NCI-H524 treated with DMSO at 0.1 percent for 48 hours (cell line): ENCODE measurements at regions not wholly inside any gene's neighbourhood (a gene's known extent, or its start where the extent isn't known, plus 50 kb on each side); places are given as distances from the start of the nearest gene placed in this dataset.
A peak's percentile ranks its signal among the peaks of the same experiment; 100 is the strongest.

ENCODE experiments used
- DNase-seq: peaks from one replicate; lab custom pipeline; 2025; lab: John Stamatoyannopoulos, UW

DNA sequence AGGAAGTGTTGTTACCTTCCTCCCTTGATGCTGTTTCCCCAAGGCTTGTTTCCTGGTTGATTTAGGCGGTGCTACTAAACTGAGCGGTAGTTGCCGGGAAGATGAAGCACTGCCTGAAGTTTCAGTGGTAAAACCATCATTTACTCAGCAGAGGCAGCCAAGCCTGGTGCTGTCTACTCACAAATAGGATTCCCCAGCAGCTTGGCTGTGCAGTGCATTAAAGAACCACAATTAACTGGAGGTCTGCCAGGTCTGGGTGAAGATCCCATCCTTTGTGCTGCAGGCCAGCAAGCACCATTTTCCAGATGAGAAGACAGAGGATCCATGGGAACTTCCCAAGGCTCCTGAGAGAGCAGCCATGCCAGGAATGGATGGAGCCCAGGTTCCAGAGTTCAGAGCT is 231.9 kb upstream of the E2F8 start:
- no peak for DNase-seq

DNA sequence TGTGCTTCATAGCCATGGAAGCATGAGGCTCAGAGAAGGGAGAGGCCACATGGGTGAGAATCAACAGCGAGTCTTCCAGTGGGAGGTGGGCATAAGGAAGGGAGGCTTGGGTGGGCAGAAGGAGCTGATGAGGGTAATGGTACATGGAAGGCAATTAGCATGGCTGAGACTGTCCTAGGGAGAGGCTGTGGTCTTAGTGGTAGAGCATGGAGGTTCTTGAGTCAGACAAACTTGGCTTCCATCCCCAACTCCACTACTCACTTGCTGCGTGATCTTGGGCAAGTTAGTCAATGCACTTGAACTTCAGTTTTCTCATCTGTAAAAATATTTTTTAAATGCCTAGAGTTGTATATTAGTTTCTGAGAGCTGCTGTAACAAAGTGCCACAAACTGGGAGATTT is 227.2 kb upstream of the E2F8 start:
- no peak for DNase-seq

DNA sequence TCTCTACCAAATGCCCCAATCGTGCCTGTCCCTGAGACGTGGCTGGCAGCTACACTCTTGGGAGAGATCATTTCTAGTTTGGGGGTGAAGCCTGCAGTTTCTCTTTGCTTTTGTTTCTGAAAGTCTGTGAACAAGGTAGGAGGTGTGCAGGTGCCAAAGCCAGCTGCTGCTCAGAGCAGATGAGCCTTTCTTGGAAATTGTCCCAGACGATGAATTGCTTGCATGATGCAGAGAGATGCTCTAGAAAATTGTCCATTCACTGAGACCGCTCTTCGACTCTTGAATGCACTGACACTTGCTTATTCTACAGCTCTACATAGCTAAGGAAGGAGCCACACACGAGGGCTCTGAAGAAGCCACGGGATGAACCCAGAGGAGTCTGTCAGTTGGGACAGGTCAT is 225.6 kb upstream of the E2F8 start:
- DNase-seq, result no peak

DNA sequence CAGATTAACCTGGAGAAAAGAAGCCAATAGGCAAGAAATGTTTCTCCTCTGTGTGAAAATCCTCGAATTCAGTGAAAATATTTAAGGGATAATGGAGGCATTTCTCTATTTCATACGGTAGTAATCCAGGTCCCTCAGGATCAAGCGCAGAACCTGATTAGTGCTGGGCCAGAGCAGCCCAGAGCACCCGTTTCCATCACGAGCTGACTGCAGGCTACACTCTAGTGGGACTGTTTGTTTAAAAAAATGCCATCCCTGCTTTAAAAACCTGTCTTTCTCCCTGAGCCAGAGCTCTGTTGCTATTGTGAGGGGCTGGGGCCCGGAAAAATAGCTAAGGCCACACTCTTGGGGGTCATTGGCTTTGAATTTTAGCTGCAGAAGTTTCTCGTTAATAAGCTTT is 223.2 kb upstream of the E2F8 start:
- DNase-seq, result no peak

DNA sequence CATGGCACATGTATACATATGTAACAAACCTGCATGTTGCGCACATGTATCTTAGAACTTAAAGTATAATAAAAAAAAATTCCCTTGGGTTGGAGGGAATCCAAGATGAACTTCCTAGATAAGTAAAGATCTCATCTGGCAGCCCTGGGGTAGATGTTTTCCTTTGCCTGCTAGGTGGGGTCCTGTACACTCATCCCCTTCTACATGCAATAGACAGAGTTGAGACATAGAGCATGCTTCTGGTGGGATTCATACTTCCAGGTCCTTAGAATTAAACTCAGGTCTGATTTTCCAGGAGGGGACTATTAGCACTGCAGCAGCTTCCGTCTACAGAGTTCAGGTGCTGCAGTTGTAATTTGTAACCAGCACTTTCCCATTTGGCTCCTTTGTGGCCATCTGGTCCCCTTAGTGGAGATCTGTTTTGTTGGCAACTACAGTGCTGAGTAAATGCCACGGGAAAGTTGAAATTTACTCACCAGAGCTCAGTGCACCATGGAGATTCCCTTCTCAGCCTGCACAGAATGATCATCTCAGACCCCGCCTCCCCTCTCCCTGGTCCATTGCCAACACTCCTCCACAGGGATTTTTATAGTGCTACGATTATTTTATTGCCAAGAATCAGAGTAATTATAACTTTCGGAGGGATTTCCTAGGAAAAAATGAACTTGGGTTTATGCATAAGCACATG is 220.1 kb upstream of the E2F8 start:
- peak; percentile 45 for DNase-seq

DNA sequence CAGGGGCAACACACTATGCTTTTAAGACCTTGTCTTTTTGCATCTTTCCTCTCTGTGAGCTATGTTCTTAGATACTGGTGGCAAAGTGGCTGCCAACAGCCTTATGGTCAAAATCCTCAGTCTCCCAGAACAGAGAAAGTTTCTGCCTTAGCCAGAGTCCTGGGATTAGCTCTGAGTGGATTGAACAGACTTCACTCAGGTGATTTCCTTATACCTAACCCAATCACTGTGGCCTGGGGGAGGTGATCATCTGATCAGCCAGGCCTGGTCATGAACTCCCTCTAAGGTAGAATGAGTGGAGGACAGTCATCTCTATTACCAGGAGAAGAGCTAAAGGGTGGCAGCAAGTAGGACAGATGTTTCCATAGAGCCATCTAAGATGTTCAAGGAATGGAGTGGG is 218.5 kb upstream of the E2F8 start:
- DNase-seq, result no peak

DNA sequence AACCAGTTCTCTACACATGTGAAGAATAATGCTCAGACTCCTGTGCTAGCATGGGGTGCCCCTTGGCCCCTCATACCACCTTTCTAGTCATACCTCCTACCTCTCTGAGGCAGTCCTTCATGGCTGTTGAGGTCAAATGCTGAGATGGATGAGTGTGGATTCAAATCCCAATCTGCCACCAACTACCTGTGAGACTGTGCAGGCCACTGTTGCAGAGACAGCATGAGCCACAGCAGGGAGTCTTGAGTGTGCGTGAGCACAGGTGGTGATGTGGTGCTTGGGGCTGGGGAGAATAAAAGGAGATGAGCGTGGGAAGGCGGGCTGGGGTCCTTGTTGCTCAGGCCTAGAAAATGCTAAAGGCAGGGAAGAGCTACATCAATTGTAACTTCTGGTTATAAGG is 218.0 kb upstream of the E2F8 start:
- DNase-seq, result no peak

DNA sequence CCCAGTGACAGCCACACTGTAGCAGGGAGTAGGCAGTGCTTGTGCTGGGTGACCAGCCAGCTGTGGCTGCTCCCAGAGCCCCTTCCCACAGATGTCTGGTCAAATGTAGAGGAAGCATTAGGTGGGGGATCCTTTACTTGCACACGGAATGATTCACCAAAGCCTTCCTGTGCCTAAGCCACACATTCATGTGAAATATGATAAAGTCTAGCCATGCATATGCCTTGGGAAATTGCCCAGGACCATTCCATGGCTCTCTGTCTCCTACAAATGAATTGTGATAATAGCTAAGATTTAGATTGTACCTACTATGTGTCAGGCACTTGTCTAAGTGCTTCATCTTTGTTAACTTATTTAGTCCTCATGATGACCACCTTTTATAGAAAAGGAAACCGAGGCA is 217.5 kb upstream of the E2F8 start:
- DNase-seq, result no peak

DNA sequence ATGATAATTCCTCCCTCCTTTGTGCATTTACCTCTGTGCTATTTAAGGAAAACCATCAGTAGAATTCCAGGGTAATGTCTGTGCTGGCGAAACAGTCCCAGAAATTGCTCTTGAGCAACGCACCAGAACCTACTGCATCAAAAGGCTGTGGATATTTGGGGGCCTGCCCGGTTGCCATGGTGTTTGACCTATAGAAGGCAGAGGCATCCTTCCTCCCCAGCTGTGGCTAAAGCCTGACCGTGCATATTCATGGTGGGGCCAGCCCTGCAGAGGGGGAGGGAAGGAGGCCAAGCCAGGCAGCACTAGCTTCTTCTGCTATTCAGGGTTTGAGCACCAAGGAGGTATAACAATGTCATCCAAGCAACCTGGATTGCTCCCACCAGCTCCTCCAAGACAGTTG is 215.0 kb upstream of the E2F8 start:
- DNase-seq, result no peak

DNA sequence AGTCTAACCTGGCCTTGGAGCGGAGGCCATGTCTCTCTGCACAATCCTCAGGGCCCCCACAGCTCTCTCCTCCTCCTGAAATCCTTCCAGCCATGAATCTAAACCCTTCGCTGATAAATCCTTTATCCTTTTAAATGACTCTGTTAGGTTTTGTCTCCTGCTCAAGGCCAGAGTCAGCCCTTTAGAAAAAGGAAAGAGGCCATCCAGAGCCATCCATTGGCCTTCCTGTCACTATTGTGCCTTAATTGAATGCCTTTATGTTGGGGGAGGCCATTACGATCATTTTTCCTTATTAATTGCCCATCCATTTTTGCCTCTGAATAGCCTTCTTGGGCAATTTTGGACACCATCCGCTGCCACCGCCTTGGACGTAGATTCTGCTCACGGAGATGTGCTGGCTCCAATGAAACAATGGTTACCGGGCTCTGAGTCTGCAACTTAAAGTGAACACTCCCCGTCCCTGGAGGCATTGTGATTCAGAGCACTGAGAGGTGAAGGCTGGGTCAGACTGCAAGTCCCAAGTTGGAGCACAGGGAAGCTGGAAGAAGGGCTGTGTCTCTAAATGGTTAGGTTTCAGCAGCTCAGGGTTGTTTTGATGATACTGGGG is 213.0 kb upstream of the E2F8 start:
- no peak for DNase-seq

DNA sequence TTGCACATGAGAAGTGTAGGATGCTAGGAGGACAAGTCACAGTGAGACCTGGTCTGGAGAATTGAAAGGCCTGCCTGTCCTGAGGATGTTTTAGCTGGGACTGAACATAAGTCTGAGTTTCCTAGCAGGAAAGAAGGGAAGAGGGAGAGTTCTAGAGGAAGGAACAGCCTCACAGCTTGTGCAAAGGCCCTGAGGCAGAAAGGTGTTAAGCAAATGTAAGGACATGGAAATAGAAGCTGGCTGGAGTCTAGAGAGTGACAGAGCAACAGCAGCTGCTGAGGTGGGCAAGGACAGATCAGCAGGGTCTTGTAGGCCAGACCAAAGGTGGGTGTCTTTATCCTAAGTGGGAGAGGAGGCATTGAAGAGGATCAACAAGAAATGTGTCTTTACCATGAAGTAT is 210.9 kb upstream of the E2F8 start:
- DNase-seq, result no peak

DNA sequence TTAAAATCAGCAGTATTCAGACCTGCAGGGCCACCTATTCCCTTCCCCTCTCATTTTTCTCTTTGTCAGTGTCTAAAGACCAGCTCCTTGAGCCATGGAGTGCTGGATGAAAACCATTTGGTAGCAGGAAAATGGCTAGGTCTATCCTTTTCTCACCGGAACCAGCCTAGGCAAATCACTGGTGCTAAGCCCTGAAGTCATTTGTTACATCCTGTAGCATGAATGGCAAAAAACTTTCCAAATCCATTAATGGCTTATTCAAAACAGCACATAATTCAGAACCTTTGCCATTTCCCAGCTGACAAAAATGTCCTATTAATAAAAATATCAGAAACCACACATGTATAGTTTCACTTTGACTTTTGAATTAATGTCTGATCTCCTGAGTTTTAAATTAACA is 209.5 kb upstream of the E2F8 start:
- DNase-seq, result no peak

DNA sequence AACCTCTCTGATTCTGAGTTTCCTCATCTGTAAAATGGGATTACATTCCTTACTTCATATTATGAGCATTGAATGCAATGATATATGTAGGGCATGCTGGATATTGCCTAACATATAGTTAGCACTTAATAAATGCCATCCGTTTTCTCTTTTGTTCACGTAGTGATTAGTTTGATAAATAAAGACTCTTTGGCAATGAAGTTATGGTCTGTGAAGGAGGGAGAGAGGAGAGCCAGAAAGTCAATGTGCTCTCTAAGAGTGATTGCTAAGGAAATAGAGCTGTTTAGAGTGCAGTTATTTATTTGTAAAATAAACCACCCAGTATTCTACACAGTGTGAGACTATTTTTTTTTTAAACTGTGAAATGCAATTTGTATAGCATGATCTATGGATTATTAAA is 207.9 kb upstream of the E2F8 start:
- no peak for DNase-seq

DNA sequence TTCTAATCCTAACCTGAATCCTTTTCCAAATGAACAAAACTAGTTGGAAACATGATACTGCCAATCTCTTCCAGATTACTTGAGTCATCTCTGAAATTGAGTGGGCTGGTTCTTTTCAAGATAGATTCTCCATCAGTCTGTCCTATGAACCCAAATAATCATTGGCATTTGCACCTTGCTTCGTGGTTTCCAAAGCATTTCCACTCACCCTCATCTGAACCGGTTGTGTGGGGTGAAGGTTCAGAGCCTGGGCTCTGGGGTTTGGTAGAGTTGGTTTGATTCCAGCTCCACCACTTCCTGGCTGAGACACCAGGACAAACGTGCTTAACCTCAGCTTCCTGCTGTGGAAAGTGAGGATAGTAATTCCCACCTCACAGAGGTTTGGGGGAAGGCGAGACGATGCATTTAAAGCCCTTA is 206.4 kb upstream of the E2F8 start:
- DNase-seq, result no peak

DNA sequence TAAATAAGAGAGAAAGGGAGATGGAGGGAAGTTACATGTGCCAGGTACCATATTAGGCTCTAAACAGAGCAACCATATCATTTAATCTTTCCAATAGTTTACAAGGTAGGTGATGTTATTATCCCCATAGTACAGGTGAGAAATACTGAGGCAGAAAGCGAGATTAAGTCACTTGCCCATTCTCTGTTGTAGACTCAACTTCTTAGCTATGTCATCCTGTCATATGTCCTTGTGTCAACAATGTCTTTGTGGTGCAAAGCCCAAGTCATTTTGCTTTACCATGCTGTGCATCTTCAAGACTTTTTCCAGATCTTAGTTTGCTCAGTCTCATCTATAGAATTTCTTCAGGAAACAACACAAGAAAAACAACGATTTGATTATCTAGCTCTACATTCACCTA is 205.0 kb upstream of the E2F8 start:
- no peak for DNase-seq

DNA sequence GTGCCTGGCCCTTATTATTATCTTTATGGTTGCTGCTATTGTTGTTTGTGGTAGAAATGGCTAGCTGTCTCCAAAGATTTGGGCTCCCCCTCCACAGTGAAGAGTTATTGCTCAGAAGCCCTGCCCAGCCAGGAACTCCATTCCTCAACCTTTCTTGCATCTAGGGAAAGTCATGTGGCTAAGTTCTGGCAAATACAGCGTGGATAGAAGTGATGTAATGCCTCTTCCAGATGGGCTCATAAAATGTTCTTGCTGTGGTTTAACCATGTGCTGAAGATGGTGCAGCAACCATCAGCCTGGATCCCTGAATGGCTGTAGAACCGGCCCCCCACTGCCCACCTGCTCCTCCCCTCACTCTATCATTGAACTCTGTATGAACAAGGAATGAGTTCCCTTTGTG is 203.5 kb upstream of the E2F8 start:
- no peak for DNase-seq

DNA sequence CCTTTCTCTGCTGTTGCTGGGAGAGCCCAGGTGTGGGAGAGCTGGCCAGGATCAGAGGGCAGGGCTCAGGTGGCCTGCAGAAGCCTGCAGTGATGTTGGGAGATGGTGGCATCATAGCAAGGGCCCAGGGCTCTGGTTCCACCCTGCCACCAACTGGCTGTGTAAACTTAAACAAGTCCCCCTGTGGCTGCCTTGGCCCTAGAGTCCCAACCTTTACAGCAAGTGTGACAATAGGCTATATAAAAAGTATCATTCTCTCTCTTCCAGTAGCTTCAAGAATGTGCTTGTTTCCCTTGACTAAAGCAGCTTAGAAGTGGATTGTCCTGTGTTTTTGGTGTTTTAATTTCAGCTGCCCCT is 201.8 kb upstream of the E2F8 start:
- DNase-seq, result no peak

DNA sequence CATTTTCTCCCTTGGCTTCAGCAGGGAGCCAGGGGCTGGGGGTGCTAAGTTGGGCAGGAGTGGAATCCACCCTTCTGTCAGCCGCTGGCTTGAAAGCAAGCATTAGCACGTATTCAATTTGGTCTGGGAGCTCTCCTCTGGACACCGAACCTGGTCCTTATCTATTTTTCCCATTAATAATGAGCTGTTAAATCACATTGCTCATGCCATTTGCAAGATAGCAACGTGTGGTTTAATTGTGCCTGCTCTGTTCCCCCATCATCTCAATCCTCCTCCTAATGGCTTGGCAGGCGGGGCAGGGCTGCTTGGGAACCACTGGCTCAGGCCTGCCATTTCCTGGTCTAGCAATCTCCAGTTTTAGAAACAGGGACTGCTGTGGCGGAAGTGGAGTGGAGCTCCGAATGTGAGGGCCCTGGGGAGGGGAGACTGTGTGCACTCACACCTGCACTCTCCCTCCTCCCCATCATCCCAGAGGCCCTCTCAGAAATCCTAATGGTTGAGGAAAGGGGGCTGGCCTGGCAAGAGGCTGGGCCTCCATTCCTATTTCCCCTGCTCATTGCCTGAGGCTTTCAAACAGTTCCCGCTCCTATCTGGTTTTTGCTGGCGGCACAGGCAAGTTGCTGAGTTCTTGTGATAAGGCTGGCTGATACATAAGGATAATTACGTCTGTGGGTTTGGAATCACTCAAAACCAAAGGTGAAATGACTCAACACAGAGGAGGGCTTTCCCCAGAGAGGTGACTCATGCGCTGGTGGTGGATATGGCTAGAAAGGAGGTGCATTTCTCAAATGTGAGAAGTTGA is 201.2 kb upstream of the E2F8 start:
- no peak for DNase-seq

DNA sequence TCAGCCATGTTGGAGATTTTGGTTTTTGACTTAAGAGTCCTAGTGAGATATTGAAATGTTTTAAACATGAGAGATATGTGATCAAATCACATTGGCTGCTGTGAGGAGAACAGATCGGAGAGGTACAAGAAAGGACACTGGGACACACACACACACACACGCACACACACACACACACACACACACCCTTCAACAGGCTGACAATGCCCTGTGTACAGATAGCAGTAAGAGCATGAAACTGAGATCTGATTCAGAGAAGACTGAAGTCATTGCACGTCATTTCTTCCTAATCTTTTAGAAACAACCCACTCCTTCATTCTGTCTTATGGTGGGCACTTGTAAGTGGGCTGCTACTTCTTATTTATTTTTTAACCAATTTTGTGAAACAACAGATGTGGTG is 200.5 kb upstream of the E2F8 start:
- no peak for DNase-seq

DNA sequence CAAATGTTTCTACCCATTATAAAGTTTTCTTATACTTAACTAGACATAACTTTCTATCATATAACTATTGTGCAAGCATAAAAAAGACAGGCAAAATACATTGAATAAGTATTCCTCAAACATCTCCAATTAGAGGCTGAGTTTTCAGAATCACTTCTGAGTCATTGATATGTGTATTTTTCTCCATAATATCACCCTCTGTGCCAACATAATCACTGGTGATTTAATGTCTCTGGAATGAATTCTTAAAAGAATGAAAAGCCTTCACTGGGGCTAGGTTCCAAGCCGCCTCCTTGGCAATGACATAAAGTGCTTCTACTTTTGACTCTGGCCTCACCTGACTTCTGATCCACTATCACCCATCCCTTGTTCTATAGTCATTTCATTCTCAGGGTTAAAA is 197.0 kb upstream of the E2F8 start:
- no peak for DNase-seq

DNA sequence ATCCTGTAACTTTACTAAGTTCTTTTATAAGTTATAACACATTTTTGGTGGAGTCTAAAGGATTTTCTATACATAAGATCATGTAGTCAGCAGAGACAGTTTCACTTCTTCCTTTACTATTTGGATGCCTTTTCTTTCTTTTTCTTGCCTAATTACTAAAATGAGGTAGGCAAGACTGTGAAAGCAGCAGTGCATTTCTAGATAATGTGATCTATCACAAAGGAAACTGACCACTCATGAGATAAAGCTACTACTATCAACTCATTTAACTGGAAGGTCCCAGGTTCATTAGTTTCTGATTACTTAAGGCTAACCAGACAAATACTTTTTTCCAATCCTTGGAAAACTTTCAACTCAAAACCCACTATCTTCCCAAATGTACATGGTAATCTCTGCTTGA is 196.2 kb upstream of the E2F8 start:
- DNase-seq, result no peak

DNA sequence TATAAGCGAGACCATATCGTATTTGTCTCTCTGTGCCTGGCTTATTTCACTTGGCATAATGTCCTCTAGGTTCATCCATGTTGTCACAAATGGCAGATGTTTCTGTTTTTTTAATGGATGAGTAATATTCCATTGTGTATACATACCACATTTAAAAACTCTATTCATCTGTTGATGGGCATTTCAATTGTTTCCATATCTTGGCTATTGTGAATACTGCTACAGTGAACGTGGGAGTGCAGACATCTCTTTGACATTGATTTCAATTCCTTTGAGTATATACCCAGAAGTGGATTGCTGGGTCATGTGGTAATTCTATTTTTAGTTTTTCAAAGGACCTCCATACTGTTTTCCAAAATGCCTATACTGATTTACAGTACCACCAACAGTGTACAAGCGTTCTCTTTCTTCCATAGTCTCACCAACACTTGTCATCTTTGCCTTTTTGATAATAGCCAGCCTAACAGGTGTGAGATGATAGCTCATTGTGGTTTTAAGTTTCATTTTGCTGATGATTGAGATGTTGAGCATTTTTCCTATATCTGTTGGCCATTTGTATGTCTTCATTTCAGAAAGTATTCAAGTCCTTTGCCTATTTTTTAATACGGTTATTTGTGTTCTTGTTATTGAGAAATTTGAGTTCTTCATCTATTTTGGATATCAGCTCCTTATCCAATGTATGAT is 194.7 kb upstream of the E2F8 start:
- DNase-seq, result no peak

DNA sequence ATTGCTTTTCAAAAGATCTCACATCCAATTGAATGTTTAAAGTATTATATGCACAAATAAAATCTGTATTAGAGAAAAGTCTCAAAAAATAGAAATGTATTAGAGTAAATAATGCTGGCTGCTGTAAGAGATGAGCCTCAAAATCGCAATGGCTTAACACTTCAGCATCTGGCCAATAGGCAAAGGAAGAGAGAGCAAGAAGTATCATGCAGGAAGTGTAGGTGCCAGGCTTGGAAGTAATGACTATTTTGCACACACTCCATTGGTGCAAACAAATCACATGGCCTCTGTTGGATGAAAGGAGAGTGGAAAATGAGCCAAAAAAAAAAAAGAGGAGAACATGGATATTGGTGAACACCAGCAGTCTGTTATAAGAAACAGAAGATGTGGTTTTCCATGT is 193.0 kb upstream of the E2F8 start:
- no peak for DNase-seq
